ENCODE measurements at regions not wholly inside any gene's neighbourhood (a gene's known extent, or its start where the extent isn't known, plus 50 kb on each side); places are given as distances from the start of the nearest gene placed in this dataset.

DNA sequence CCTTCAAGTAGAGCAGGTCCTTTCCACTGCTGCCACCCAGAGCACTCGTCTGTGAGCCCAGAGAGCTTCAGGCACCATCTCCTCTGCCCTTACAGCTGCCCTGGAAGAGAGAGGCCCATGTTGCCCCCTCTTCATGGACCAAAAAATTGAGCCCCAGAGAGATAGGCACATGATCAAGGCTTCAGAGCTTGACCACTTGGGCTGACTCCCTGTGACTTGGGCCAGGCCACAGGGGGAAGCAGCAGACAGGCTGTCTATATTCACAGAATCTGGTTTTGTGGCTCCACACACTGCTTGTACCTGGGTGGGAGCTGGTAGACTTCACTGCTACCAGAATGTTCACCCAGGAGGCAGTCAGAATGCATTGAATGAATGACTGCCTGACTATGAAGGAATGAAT, 58.2 kb downstream of the SMIM38 start:
- H3K27me3 ChIP-seq (ENCODE audit: control insufficient read depth in 4 of 4, insufficient read depth in 4 of 4, low read length in 3 of 4) = peaks cover 0 to 3% (median under 1%) of the 10 kb centered on the region in 4 donors
- no peak overlapping the region for H3K27ac ChIP-seq (ENCODE audit: low read depth in 1 of 2, low read length in 2 of 2)
- H3K4me1 ChIP-seq (ENCODE audit: control insufficient read depth in 4 of 4, insufficient read depth in 4 of 4, low read length in 3 of 4) = peaks cover 0 to 6% (median 1%) of the 10 kb centered on the region in 4 donors
- H3K9ac ChIP-seq (ENCODE audit: low read depth in 1 of 2, low read length in 2 of 2) = no peak overlapping the region
- TF ChIP-seq RAD21 (IDR thresholded peaks at IDR 0.05) (no peak), RXRA (IDR thresholded peaks at IDR 0.05) (no peak), FOXA1 (IDR thresholded peaks at IDR 0.05) (no peak), NR2F2 (IDR thresholded peaks at IDR 0.05) (no peak), HNF4G (IDR thresholded peaks at IDR 0.05) (no peak), GABPA (IDR thresholded peaks at IDR 0.05 in 1 of 2, conservative IDR thresholded peaks at IDR 0.05 in 1 of 2) (no peak), HNF4A (conservative IDR thresholded peaks at IDR 0.05) (no peak)
- TF ChIP-seq, protein P1, sequence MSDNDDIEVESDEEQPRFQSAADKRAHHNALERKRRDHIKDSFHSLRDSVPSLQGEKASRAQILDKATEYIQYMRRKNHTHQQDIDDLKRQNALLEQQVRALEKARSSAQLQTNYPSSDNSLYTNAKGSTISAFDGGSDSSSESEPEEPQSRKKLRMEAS (IDR thresholded peaks at IDR 0.05) = no peak
- TF ChIP-seq, protein P2, sequence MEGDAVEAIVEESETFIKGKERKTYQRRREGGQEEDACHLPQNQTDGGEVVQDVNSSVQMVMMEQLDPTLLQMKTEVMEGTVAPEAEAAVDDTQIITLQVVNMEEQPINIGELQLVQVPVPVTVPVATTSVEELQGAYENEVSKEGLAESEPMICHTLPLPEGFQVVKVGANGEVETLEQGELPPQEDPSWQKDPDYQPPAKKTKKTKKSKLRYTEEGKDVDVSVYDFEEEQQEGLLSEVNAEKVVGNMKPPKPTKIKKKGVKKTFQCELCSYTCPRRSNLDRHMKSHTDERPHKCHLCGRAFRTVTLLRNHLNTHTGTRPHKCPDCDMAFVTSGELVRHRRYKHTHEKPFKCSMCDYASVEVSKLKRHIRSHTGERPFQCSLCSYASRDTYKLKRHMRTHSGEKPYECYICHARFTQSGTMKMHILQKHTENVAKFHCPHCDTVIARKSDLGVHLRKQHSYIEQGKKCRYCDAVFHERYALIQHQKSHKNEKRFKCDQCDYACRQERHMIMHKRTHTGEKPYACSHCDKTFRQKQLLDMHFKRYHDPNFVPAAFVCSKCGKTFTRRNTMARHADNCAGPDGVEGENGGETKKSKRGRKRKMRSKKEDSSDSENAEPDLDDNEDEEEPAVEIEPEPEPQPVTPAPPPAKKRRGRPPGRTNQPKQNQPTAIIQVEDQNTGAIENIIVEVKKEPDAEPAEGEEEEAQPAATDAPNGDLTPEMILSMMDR (IDR thresholded peaks at IDR 0.05; ENCODE audit: low read depth, low read length, missing input control) = no peak
- TF ChIP-seq, protein P3, sequence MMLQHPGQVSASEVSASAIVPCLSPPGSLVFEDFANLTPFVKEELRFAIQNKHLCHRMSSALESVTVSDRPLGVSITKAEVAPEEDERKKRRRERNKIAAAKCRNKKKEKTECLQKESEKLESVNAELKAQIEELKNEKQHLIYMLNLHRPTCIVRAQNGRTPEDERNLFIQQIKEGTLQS (IDR thresholded peaks at IDR 0.05) = no peak
- no peaks in the 10 kb centered on the region for H3K9me3 ChIP-seq (ENCODE audit: control insufficient read depth in 4 of 4, low read length in 3 of 4)
- H3K36me3 ChIP-seq (ENCODE audit: control insufficient read depth in 4 of 4, insufficient read depth in 3 of 4, low read depth in 1 of 4, low read length in 3 of 4) = no peaks in the 10 kb centered on the region
- WGBS = 91% methylated on average over 1 of the region's 1 CpG
- H3K4me3 ChIP-seq (ENCODE audit: low read depth in 1 of 3, low read length in 3 of 3) = no peak overlapping the region
- DNase-seq (ENCODE audit: low spot score) = no peak

DNA sequence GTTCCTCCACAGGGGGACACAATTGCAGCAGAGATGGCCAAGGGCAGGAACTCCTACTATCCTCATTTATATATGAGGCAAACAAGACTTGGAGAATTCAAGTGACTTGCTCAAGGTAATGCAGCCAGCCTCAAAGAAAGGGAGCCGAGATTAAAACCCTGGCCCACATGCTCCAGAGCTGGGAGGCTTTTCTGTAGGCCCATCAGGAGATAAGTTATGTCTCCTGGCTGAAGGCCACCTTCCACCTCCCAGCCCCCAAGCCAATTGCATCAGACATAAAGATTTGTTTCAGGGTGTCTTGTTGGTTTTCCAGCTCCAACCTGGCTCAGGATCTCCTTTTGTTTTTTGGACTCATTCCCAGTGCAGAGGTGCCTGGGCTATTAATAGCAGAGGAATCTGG, 59.5 kb downstream of the SMIM38 start:
- Histone ChIP-seq H3K4me3 (ENCODE audit: low read depth in 1 of 3, low read length in 3 of 3) (no peak overlapping the region), H3K27ac (ENCODE audit: low read depth in 1 of 2, low read length in 2 of 2) (no peak overlapping the region), H3K9ac (ENCODE audit: low read depth in 1 of 2, low read length in 2 of 2) (no peak overlapping the region), H3K9me3 (ENCODE audit: control insufficient read depth in 4 of 4, low read length in 3 of 4) (no peaks in the 10 kb centered on the region), H3K36me3 (ENCODE audit: control insufficient read depth in 4 of 4, insufficient read depth in 3 of 4, low read depth in 1 of 4, low read length in 3 of 4) (no peaks in the 10 kb centered on the region), H3K27me3 (ENCODE audit: control insufficient read depth in 4 of 4, insufficient read depth in 4 of 4, low read length in 3 of 4) (peaks cover 0 to 7% (median 1%) of the 10 kb centered on the region in 4 donors), H3K4me1 (ENCODE audit: control insufficient read depth in 4 of 4, insufficient read depth in 4 of 4, low read length in 3 of 4) (peaks cover 0 to 6% (median 1%) of the 10 kb centered on the region in 4 donors)
- 86% methylated on average over 1 of the region's 1 CpG for WGBS
- no peak for DNase-seq (ENCODE audit: low spot score)
- TF ChIP-seq, protein P4, sequence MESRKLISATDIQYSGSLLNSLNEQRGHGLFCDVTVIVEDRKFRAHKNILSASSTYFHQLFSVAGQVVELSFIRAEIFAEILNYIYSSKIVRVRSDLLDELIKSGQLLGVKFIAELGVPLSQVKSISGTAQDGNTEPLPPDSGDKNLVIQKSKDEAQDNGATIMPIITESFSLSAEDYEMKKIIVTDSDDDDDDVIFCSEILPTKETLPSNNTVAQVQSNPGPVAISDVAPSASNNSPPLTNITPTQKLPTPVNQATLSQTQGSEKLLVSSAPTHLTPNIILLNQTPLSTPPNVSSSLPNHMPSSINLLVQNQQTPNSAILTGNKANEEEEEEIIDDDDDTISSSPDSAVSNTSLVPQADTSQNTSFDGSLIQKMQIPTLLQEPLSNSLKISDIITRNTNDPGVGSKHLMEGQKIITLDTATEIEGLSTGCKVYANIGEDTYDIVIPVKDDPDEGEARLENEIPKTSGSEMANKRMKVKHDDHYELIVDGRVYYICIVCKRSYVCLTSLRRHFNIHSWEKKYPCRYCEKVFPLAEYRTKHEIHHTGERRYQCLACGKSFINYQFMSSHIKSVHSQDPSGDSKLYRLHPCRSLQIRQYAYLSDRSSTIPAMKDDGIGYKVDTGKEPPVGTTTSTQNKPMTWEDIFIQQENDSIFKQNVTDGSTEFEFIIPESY (IDR thresholded peaks at IDR 0.05) = no peak
- TF ChIP-seq NR2F2 (IDR thresholded peaks at IDR 0.05) = no peak
- TF ChIP-seq RAD21 (IDR thresholded peaks at IDR 0.05) = no peak
- no peak for TF ChIP-seq SP1 (IDR thresholded peaks at IDR 0.05)
- no peak for TF ChIP-seq JUND (IDR thresholded peaks at IDR 0.05)
- TF ChIP-seq, protein P3 (IDR thresholded peaks at IDR 0.05) = no peak
- no peak for TF ChIP-seq RXRA (IDR thresholded peaks at IDR 0.05)
- no peak for TF ChIP-seq HNF4A (conservative IDR thresholded peaks at IDR 0.05)
- no peak for TF ChIP-seq FOXA1 (IDR thresholded peaks at IDR 0.05)
